GM18519 (cell line): ENCODE measurements at regions not wholly inside any gene's neighbourhood (a gene's known extent, or its start where the extent isn't known, plus 50 kb on each side); places are given as distances from the start of the nearest gene placed in this dataset.

ENCODE experiments used
- ATAC-seq: cut with Tn5 transposase; IDR thresholded peaks from one replicate; pipeline ENCODE4 v1.9.1; 2021; ENCODE audit warnings: mild to moderate bottlenecking, moderate library complexity; ENCODE audit not compliant: unreplicated experiment, low FRiP score

GRCh38 chr5:34476941-34477565 is 179.1 kb upstream of the RAI14 start:
- no peak for ATAC-seq

- ATAC-seq = no peak
These were observed 175.2 kb upstream of the RAI14 start for GRCh38 chr5:34480810-34481528.

- no peak for ATAC-seq
These were observed 172.6 kb upstream of the RAI14 start for GRCh38 chr5:34483442-34484033.

GRCh38 chr5:34484216-34484920 is 171.8 kb upstream of the RAI14 start:
- ATAC-seq = no peak

- ATAC-seq = no peak
These were observed 170.4 kb upstream of the RAI14 start for GRCh38 chr5:34485768-34486030.

GRCh38 chr5:34486160-34486848 is 169.8 kb upstream of the RAI14 start:
- ATAC-seq = no peak

- no peak for ATAC-seq
These were observed 169.3 kb upstream of the RAI14 start for GRCh38 chr5:34486849-34487158.

GRCh38 chr5:34487159-34487879 is 168.8 kb upstream of the RAI14 start:
- no peak for ATAC-seq

- ATAC-seq = no peak
These were observed 168.2 kb upstream of the RAI14 start for GRCh38 chr5:34487956-34488355.

GRCh38 chr5:34488984-34489383 is 167.1 kb upstream of the RAI14 start:
- ATAC-seq = no peak

- ATAC-seq = no peak
These were observed 165.4 kb upstream of the RAI14 start for GRCh38 chr5:34490506-34491250.

- no peak for ATAC-seq
These were observed 164.9 kb upstream of the RAI14 start for GRCh38 chr5:34491251-34491620.

- no peak for ATAC-seq
These were observed 161.9 kb upstream of the RAI14 start for GRCh38 chr5:34494111-34494755.

- no peak for ATAC-seq
These were observed 160.9 kb upstream of the RAI14 start for GRCh38 chr5:34495178-34495577.

GRCh38 chr5:34496260-34496691 is 159.9 kb upstream of the RAI14 start:
- no peak for ATAC-seq

GRCh38 chr5:34496701-34497469 is 159.2 kb upstream of the RAI14 start:
- ATAC-seq = no peak

GRCh38 chr5:34497470-34497808 is 158.7 kb upstream of the RAI14 start:
- ATAC-seq = no peak

GRCh38 chr5:34498572-34498971 is 157.6 kb upstream of the RAI14 start:
- no peak for ATAC-seq
